ENCODE measurements at regions not wholly inside any gene's neighbourhood (a gene's known extent, or its start where the extent isn't known, plus 50 kb on each side); places are given as distances from the start of the nearest gene placed in this dataset.

GRCh38 chr11:10982704-10983510, 125.1 kb upstream of the ZBED5 start:
- Mint-ChIP-seq H3K4me1 (ENCODE audit: unreplicated experiment) (no peaks in the 10 kb centered on the region), H3K9me3 (ENCODE audit: unreplicated experiment) (peaks cover 12% of the 10 kb centered on the region), H3K27me3 (ENCODE audit: unreplicated experiment) (peaks cover 16% of the 10 kb centered on the region), H3K36me3 (ENCODE audit: unreplicated experiment) (no peaks in the 10 kb centered on the region), H3K27ac (ENCODE audit: unreplicated experiment) (no peak overlapping the region), H3K4me3 (ENCODE audit: unreplicated experiment) (no peak overlapping the region)
- no peak for TF ChIP-seq CTCF (IDR thresholded peaks at IDR 0.05)
- DNase-seq (ENCODE audit: extremely low spot score, unreplicated experiment), result no peak

- DNase-seq (ENCODE audit: extremely low spot score, unreplicated experiment), result no peak
Observed at GRCh38 chr11:10979529-10979928, 121.7 kb upstream of the ZBED5 start.

GRCh38 chr11:10978198-10978597, 120.3 kb upstream of the ZBED5 start:
- Mint-ChIP-seq H3K27ac (ENCODE audit: unreplicated experiment) (no peak overlapping the region), H3K9me3 (ENCODE audit: unreplicated experiment) (peaks cover 21% of the 10 kb centered on the region), H3K27me3 (ENCODE audit: unreplicated experiment) (peaks cover 38% of the 10 kb centered on the region), H3K4me1 (ENCODE audit: unreplicated experiment) (no peaks in the 10 kb centered on the region), H3K36me3 (ENCODE audit: unreplicated experiment) (no peaks in the 10 kb centered on the region), H3K4me3 (ENCODE audit: unreplicated experiment) (no peak overlapping the region)
- DNase-seq (ENCODE audit: extremely low spot score, unreplicated experiment), result no peak
- no peak for TF ChIP-seq CTCF (IDR thresholded peaks at IDR 0.05)

More at GRCh38 chr11:10979529-10979928, 121.7 kb upstream of the ZBED5 start:
- Mint-ChIP-seq H3K4me3 (ENCODE audit: unreplicated experiment) (no peak overlapping the region), H3K9me3 (ENCODE audit: unreplicated experiment) (peaks cover 21% of the 10 kb centered on the region), H3K36me3 (ENCODE audit: unreplicated experiment) (no peaks in the 10 kb centered on the region), H3K4me1 (ENCODE audit: unreplicated experiment) (no peaks in the 10 kb centered on the region), H3K27ac (ENCODE audit: unreplicated experiment) (no peak overlapping the region), H3K27me3 (ENCODE audit: unreplicated experiment) (peaks cover 36% of the 10 kb centered on the region)
- TF ChIP-seq CTCF (IDR thresholded peaks at IDR 0.05), result no peak

GRCh38 chr11:10975287-10975721, 117.5 kb upstream of the ZBED5 start:
- Mint-ChIP-seq H3K36me3 (ENCODE audit: unreplicated experiment) (no peaks in the 10 kb centered on the region), H3K27ac (ENCODE audit: unreplicated experiment) (no peak overlapping the region), H3K27me3 (ENCODE audit: unreplicated experiment) (peaks cover 36% of the 10 kb centered on the region), H3K4me3 (ENCODE audit: unreplicated experiment) (no peak overlapping the region), H3K4me1 (ENCODE audit: unreplicated experiment) (no peaks in the 10 kb centered on the region), H3K9me3 (ENCODE audit: unreplicated experiment) (peaks cover 21% of the 10 kb centered on the region)
- no peak for TF ChIP-seq CTCF (IDR thresholded peaks at IDR 0.05)
- DNase-seq (ENCODE audit: extremely low spot score, unreplicated experiment), result no peak

GRCh38 chr11:10973416-10973815, 115.6 kb upstream of the ZBED5 start:
- Mint-ChIP-seq H3K9me3 (ENCODE audit: unreplicated experiment) (peaks cover 14% of the 10 kb centered on the region), H3K4me1 (ENCODE audit: unreplicated experiment) (no peaks in the 10 kb centered on the region)

More at GRCh38 chr11:10973416-10973815, 115.6 kb upstream of the ZBED5 start:
- Mint-ChIP-seq H3K4me3 (ENCODE audit: unreplicated experiment) (no peak overlapping the region), H3K27me3 (ENCODE audit: unreplicated experiment) (peaks cover 27% of the 10 kb centered on the region), H3K27ac (ENCODE audit: unreplicated experiment) (no peak overlapping the region), H3K36me3 (ENCODE audit: unreplicated experiment) (no peaks in the 10 kb centered on the region)
- TF ChIP-seq CTCF (IDR thresholded peaks at IDR 0.05), result no peak
- no peak for DNase-seq (ENCODE audit: extremely low spot score, unreplicated experiment)

Data from osteocyte (in vitro differentiated cells).